ENCODE measurements at regions not wholly inside any gene's neighbourhood (a gene's known extent, or its start where the extent isn't known, plus 50 kb on each side); places are given as distances from the start of the nearest gene placed in this dataset.
"Not testable (repeated sequence)": the region's sequence is repeated elsewhere in the genome, so short reads cannot be mapped to it uniquely, and the experiment has no call there.

- Histone ChIP-seq H3K4me3 (ENCODE audit: low read length) (no peak overlapping the region), H3K36me3 (ENCODE audit: control insufficient read depth, insufficient read depth, low read length, severe bottlenecking) (no peaks in the 10 kb centered on the region), H3K27me3 (replicated peaks; ENCODE audit: control insufficient read depth, insufficient read depth, low read length) (peaks cover 27% of the 10 kb centered on the region), H3K9me3 (ENCODE audit: control insufficient read depth, low read length) (no peaks in the 10 kb centered on the region), H3K9ac (ENCODE audit: low read length) (no peak overlapping the region), H3K4me1 (ENCODE audit: control insufficient read depth, insufficient read depth, low read length) (no peaks in the 10 kb centered on the region)
- no peak for DNase-seq (ENCODE audit: low read depth)
Measured at GRCh38 chr1:213622365-213623063, 365.3 kb upstream of the PROX1 start.

GRCh38 chr1:213623064-213623581, 364.6 kb upstream of the PROX1 start:
- H3K4me3 ChIP-seq (ENCODE audit: low read length) = no peak overlapping the region
- H3K36me3 ChIP-seq (ENCODE audit: control insufficient read depth, insufficient read depth, low read length, severe bottlenecking) = no peaks in the 10 kb centered on the region
- DNase-seq (ENCODE audit: low read depth) = no peak
- no peaks in the 10 kb centered on the region for H3K4me1 ChIP-seq (ENCODE audit: control insufficient read depth, insufficient read depth, low read length)
- H3K9me3 ChIP-seq (ENCODE audit: control insufficient read depth, low read length) = no peaks in the 10 kb centered on the region
- H3K27me3 ChIP-seq (replicated peaks; ENCODE audit: control insufficient read depth, insufficient read depth, low read length) = peaks cover 27% of the 10 kb centered on the region
- H3K9ac ChIP-seq (ENCODE audit: low read length) = no peak overlapping the region

GRCh38 chr1:213623862-213624261, 363.9 kb upstream of the PROX1 start:
- no peaks in the 10 kb centered on the region for H3K9me3 ChIP-seq (ENCODE audit: control insufficient read depth, low read length)
- no peaks in the 10 kb centered on the region for H3K4me1 ChIP-seq (ENCODE audit: control insufficient read depth, insufficient read depth, low read length)
- no peak for DNase-seq (ENCODE audit: low read depth)
- no peak overlapping the region for H3K4me3 ChIP-seq (ENCODE audit: low read length)
- H3K9ac ChIP-seq (ENCODE audit: low read length) = no peak overlapping the region
- H3K27me3 ChIP-seq (replicated peaks; ENCODE audit: control insufficient read depth, insufficient read depth, low read length) = peaks cover 26% of the 10 kb centered on the region
- H3K36me3 ChIP-seq (ENCODE audit: control insufficient read depth, insufficient read depth, low read length, severe bottlenecking) = no peaks in the 10 kb centered on the region

- H3K4me1 ChIP-seq (ENCODE audit: control insufficient read depth, insufficient read depth, low read length); H3K4me3 ChIP-seq (ENCODE audit: low read length); H3K36me3 ChIP-seq (ENCODE audit: control insufficient read depth, insufficient read depth, low read length, severe bottlenecking); H3K27me3 ChIP-seq (replicated peaks; ENCODE audit: control insufficient read depth, insufficient read depth, low read length); H3K9me3 ChIP-seq (ENCODE audit: control insufficient read depth, low read length); DNase-seq (ENCODE audit: low read depth); H3K9ac ChIP-seq (ENCODE audit: low read length): not testable (repeated sequence)
Measured at GRCh38 chr1:213636778-213637177, 351.0 kb upstream of the PROX1 start.

- H3K9me3 ChIP-seq (ENCODE audit: control insufficient read depth, low read length) = no peaks in the 10 kb centered on the region
- H3K4me3 ChIP-seq (ENCODE audit: low read length) = no peak overlapping the region
- H3K4me1 ChIP-seq (ENCODE audit: control insufficient read depth, insufficient read depth, low read length) = no peaks in the 10 kb centered on the region
- no peak for DNase-seq (ENCODE audit: low read depth)
- H3K27me3 ChIP-seq (replicated peaks; ENCODE audit: control insufficient read depth, insufficient read depth, low read length) = no peaks in the 10 kb centered on the region
- H3K36me3 ChIP-seq (ENCODE audit: control insufficient read depth, insufficient read depth, low read length, severe bottlenecking) = no peaks in the 10 kb centered on the region
- no peak overlapping the region for H3K9ac ChIP-seq (ENCODE audit: low read length)
Measured at GRCh38 chr1:213641312-213641711, 346.5 kb upstream of the PROX1 start.

- H3K36me3 ChIP-seq (ENCODE audit: control insufficient read depth, insufficient read depth, low read length, severe bottlenecking) = no peaks in the 10 kb centered on the region
- H3K27me3 ChIP-seq (replicated peaks; ENCODE audit: control insufficient read depth, insufficient read depth, low read length) = no peaks in the 10 kb centered on the region
- H3K9ac ChIP-seq (ENCODE audit: low read length) = no peak overlapping the region
- no peaks in the 10 kb centered on the region for H3K9me3 ChIP-seq (ENCODE audit: control insufficient read depth, low read length)
- no peaks in the 10 kb centered on the region for H3K4me1 ChIP-seq (ENCODE audit: control insufficient read depth, insufficient read depth, low read length)
- H3K4me3 ChIP-seq (ENCODE audit: low read length) = no peak overlapping the region
- DNase-seq (ENCODE audit: low read depth) = no peak
Measured at GRCh38 chr1:213643360-213643759, 344.4 kb upstream of the PROX1 start.

GRCh38 chr1:213647864-213648650, 339.7 kb upstream of the PROX1 start:
- Histone ChIP-seq H3K9ac (ENCODE audit: low read length) (no peak overlapping the region), H3K27me3 (replicated peaks; ENCODE audit: control insufficient read depth, insufficient read depth, low read length) (peaks cover 10% of the 10 kb centered on the region), H3K4me1 (ENCODE audit: control insufficient read depth, insufficient read depth, low read length) (no peaks in the 10 kb centered on the region), H3K9me3 (ENCODE audit: control insufficient read depth, low read length) (no peaks in the 10 kb centered on the region), H3K36me3 (ENCODE audit: control insufficient read depth, insufficient read depth, low read length, severe bottlenecking) (no peaks in the 10 kb centered on the region), H3K4me3 (ENCODE audit: low read length) (no peak overlapping the region)
- no peak for DNase-seq (ENCODE audit: low read depth)

GRCh38 chr1:213649373-213649772, 338.4 kb upstream of the PROX1 start:
- Histone ChIP-seq H3K4me3 (ENCODE audit: low read length) (no peak overlapping the region), H3K36me3 (ENCODE audit: control insufficient read depth, insufficient read depth, low read length, severe bottlenecking) (no peaks in the 10 kb centered on the region), H3K9ac (ENCODE audit: low read length) (no peak overlapping the region), H3K4me1 (ENCODE audit: control insufficient read depth, insufficient read depth, low read length) (no peaks in the 10 kb centered on the region), H3K27me3 (replicated peaks; ENCODE audit: control insufficient read depth, insufficient read depth, low read length) (peaks cover 10% of the 10 kb centered on the region), H3K9me3 (ENCODE audit: control insufficient read depth, low read length) (no peaks in the 10 kb centered on the region)
- DNase-seq (ENCODE audit: low read depth) = no peak

- Histone ChIP-seq H3K4me1 (ENCODE audit: control insufficient read depth, insufficient read depth, low read length) (no peaks in the 10 kb centered on the region), H3K4me3 (ENCODE audit: low read length) (no peak overlapping the region), H3K36me3 (ENCODE audit: control insufficient read depth, insufficient read depth, low read length, severe bottlenecking) (no peaks in the 10 kb centered on the region), H3K9me3 (ENCODE audit: control insufficient read depth, low read length) (no peaks in the 10 kb centered on the region), H3K27me3 (replicated peaks; ENCODE audit: control insufficient read depth, insufficient read depth, low read length) (peaks cover 10% of the 10 kb centered on the region), H3K9ac (ENCODE audit: low read length) (no peak overlapping the region)
- DNase-seq (ENCODE audit: low read depth) = no peak
Measured at GRCh38 chr1:213650603-213651002, 337.2 kb upstream of the PROX1 start.

- no peaks in the 10 kb centered on the region for H3K9me3 ChIP-seq (ENCODE audit: control insufficient read depth, low read length)
- no peak overlapping the region for H3K9ac ChIP-seq (ENCODE audit: low read length)
- H3K36me3 ChIP-seq (ENCODE audit: control insufficient read depth, insufficient read depth, low read length, severe bottlenecking) = no peaks in the 10 kb centered on the region
- no peaks in the 10 kb centered on the region for H3K4me1 ChIP-seq (ENCODE audit: control insufficient read depth, insufficient read depth, low read length)
- no peak overlapping the region for H3K4me3 ChIP-seq (ENCODE audit: low read length)
- DNase-seq (ENCODE audit: low read depth) = no peak
- peaks cover 12% of the 10 kb centered on the region for H3K27me3 ChIP-seq (replicated peaks; ENCODE audit: control insufficient read depth, insufficient read depth, low read length)
Measured at GRCh38 chr1:213651077-213651476, 336.7 kb upstream of the PROX1 start.

- Histone ChIP-seq H3K9ac (ENCODE audit: low read length) (no peak overlapping the region), H3K4me3 (ENCODE audit: low read length) (no peak overlapping the region), H3K9me3 (ENCODE audit: control insufficient read depth, low read length) (no peaks in the 10 kb centered on the region), H3K36me3 (ENCODE audit: control insufficient read depth, insufficient read depth, low read length, severe bottlenecking) (no peaks in the 10 kb centered on the region), H3K27me3 (replicated peaks; ENCODE audit: control insufficient read depth, insufficient read depth, low read length) (peaks cover 15% of the 10 kb centered on the region), H3K4me1 (ENCODE audit: control insufficient read depth, insufficient read depth, low read length) (no peaks in the 10 kb centered on the region)
- DNase-seq (ENCODE audit: low read depth) = no peak
Measured at GRCh38 chr1:213652109-213652508, 335.7 kb upstream of the PROX1 start.

Measured in adipocyte (in vitro differentiated cells).